ENCODE measurements at regions not wholly inside any gene's neighbourhood (a gene's known extent, or its start where the extent isn't known, plus 50 kb on each side); places are given as distances from the start of the nearest gene placed in this dataset.
"Not testable (repeated sequence)": the region's sequence is repeated elsewhere in the genome, so short reads cannot be mapped to it uniquely, and the experiment has no call there.

GRCh38 chr10:37488792-37489657, 363.6 kb downstream of the ANKRD30A start:
- Histone ChIP-seq H4K20me1 (ENCODE audit: control insufficient read depth, insufficient read depth, low read length, poor library complexity, severe bottlenecking) (no peaks in the 10 kb centered on the region), H2AFZ (ENCODE audit: insufficient read depth, low read depth, low read length, poor library complexity, severe bottlenecking) (no peak overlapping the region), H3K36me3 (replicated peaks in 1 of 2; ENCODE audit: control extremely low read depth in 1 of 2, control insufficient read depth in 1 of 2, extremely low read depth in 1 of 2, insufficient read depth in 2 of 2, low read length in 1 of 2) (no peaks in the 10 kb centered on the region), H3K9ac (ENCODE audit: low read length) (no peak overlapping the region), H3K27me3 (replicated peaks in 1 of 4; ENCODE audit: control extremely low read depth in 1 of 4, control insufficient read depth in 3 of 4, insufficient read depth in 4 of 4, low read length in 3 of 4) (no peaks in the 10 kb centered on the region), H3K79me2 (ENCODE audit: control insufficient read depth, insufficient read depth, low read length) (no peaks in the 10 kb centered on the region), H3K27ac (ENCODE audit: low read length in 2 of 2) (no peak overlapping the region), H3K4me2 (replicated peaks; ENCODE audit: low read depth, low read length, poor library complexity, severe bottlenecking) (no peak overlapping the region), H3K4me3 (ENCODE audit: control extremely low read depth in 1 of 5, extremely low read depth in 1 of 5, insufficient read depth in 1 of 5, low read depth in 2 of 5, low read length in 4 of 5) (no peak overlapping the region), H3K4me1 (ENCODE audit: control insufficient read depth in 2 of 2, insufficient read depth in 2 of 2, low read length in 2 of 2) (no peaks in the 10 kb centered on the region), H3K9me3 (ENCODE audit: control extremely low read depth in 1 of 3, control insufficient read depth in 2 of 3, insufficient read depth in 1 of 3, low read length in 2 of 3) (peaks cover 0 to 8% (median 2%) of the 10 kb centered on the region in 3 donors)
- H3K9me3 Mint-ChIP-seq (ENCODE audit: insufficient read depth): no peaks in the 10 kb centered on the region
- H3K4me3 Mint-ChIP-seq: no peak overlapping the region
- ATAC-seq (ENCODE audit: low read depth) (no peak), DNase-seq (no peak)
- CTCF ChIA-PET: no interaction called here
- intact Hi-C loops (cut with micrococcal nuclease): no loop called here
- WGBS (ENCODE audit: insufficient coverage): 75% methylated on average over 5 of the region's 10 CpGs
- POLR2A ChIA-PET: no interaction called here
- no peaks in the 10 kb centered on the region for H3K27me3 Mint-ChIP-seq
- no peak overlapping the region for H3K27ac Mint-ChIP-seq
- no peaks in the 10 kb centered on the region for H3K4me1 Mint-ChIP-seq
- no peak for TF ChIP-seq EZH2 (IDR thresholded peaks at IDR 0.05; ENCODE audit: borderline replicate concordance, insufficient read depth, low read depth, low read length, poor library complexity, severe bottlenecking)
- TF ChIP-seq, protein P1, sequence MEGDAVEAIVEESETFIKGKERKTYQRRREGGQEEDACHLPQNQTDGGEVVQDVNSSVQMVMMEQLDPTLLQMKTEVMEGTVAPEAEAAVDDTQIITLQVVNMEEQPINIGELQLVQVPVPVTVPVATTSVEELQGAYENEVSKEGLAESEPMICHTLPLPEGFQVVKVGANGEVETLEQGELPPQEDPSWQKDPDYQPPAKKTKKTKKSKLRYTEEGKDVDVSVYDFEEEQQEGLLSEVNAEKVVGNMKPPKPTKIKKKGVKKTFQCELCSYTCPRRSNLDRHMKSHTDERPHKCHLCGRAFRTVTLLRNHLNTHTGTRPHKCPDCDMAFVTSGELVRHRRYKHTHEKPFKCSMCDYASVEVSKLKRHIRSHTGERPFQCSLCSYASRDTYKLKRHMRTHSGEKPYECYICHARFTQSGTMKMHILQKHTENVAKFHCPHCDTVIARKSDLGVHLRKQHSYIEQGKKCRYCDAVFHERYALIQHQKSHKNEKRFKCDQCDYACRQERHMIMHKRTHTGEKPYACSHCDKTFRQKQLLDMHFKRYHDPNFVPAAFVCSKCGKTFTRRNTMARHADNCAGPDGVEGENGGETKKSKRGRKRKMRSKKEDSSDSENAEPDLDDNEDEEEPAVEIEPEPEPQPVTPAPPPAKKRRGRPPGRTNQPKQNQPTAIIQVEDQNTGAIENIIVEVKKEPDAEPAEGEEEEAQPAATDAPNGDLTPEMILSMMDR (IDR thresholded peaks at IDR 0.05): no peak

DNA sequence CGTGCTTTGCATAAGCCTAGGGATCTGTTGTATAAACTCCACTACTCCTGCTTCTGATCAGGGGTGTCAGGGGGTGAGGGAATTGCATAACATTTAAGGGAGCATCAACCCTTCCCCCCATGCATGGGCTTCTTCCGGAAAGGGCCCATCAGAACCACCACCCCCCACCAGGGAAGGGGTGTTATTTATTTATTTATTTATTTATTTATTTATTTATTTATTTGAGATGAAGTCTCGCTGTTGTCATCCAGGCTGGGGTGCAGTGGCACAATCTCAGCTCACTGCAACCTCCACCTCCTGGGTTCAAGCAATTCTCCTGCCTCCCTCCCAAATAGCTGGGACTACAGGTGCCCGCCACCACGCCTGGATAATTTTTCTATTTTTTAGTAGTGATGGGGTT, 355.2 kb downstream of the ANKRD30A start:
- POLR2A ChIA-PET; H3K27ac ChIP-seq (ENCODE audit: low read length in 2 of 2); CTCF ChIA-PET; ATAC-seq (ENCODE audit: low read depth); H3K36me3 ChIP-seq (replicated peaks in 1 of 2; ENCODE audit: control extremely low read depth in 1 of 2, control insufficient read depth in 1 of 2, extremely low read depth in 1 of 2, insufficient read depth in 2 of 2, low read length in 1 of 2); DNase-seq; H3K27ac Mint-ChIP-seq; H3K9me3 Mint-ChIP-seq (ENCODE audit: insufficient read depth); intact Hi-C loops (cut with micrococcal nuclease); H3K4me1 ChIP-seq (ENCODE audit: control insufficient read depth in 2 of 2, insufficient read depth in 2 of 2, low read length in 2 of 2); H3K79me2 ChIP-seq (ENCODE audit: control insufficient read depth, insufficient read depth, low read length); H3K27me3 Mint-ChIP-seq; H3K4me1 Mint-ChIP-seq; H3K4me2 ChIP-seq (replicated peaks; ENCODE audit: low read depth, low read length, poor library complexity, severe bottlenecking); H3K27me3 ChIP-seq (replicated peaks in 1 of 4; ENCODE audit: control extremely low read depth in 1 of 4, control insufficient read depth in 3 of 4, insufficient read depth in 4 of 4, low read length in 3 of 4); H3K4me3 ChIP-seq (ENCODE audit: control extremely low read depth in 1 of 5, extremely low read depth in 1 of 5, insufficient read depth in 1 of 5, low read depth in 2 of 5, low read length in 4 of 5); H3K9ac ChIP-seq (ENCODE audit: low read length); H2AFZ ChIP-seq (ENCODE audit: insufficient read depth, low read depth, low read length, poor library complexity, severe bottlenecking); H3K4me3 Mint-ChIP-seq; H4K20me1 ChIP-seq (ENCODE audit: control insufficient read depth, insufficient read depth, low read length, poor library complexity, severe bottlenecking): not testable (repeated sequence)
- no CpG with 5 or more reads among the region's 5 CpGs for WGBS (ENCODE audit: insufficient coverage)
- peaks cover 0 to 16% (median 2%) of the 10 kb centered on the region in 3 donors for H3K9me3 ChIP-seq (ENCODE audit: control extremely low read depth in 1 of 3, control insufficient read depth in 2 of 3, insufficient read depth in 1 of 3, low read length in 2 of 3)
